Osteocyte (in vitro differentiated cells): ENCODE measurements at regions not wholly inside any gene's neighbourhood (a gene's known extent, or its start where the extent isn't known, plus 50 kb on each side); places are given as distances from the start of the nearest gene placed in this dataset.

Source experiments
- DNase-seq: peaks from one replicate; pipeline ENCODE4 v3.0.0; 2021; ENCODE audit warnings: mixed read lengths; ENCODE audit not compliant: unreplicated experiment; ENCODE audit errors: extremely low spot score
- H3K27ac Mint-ChIP-seq: one replicate; pipeline ENCODE4 v1.8.0; 2021; ENCODE audit warnings: mild to moderate bottlenecking, mixed read lengths; ENCODE audit not compliant: unreplicated experiment
- H3K27me3 Mint-ChIP-seq: one replicate; pipeline ENCODE4 v1.8.0; 2021; ENCODE audit warnings: mixed read lengths; ENCODE audit not compliant: unreplicated experiment
- H3K36me3 Mint-ChIP-seq: one replicate; pipeline ENCODE4 v1.8.0; 2021; ENCODE audit warnings: mixed read lengths; ENCODE audit not compliant: unreplicated experiment
- H3K4me1 Mint-ChIP-seq: one replicate; pipeline ENCODE4 v1.8.0; 2021; ENCODE audit warnings: mixed read lengths; ENCODE audit not compliant: unreplicated experiment
- H3K4me3 Mint-ChIP-seq: one replicate; pipeline ENCODE4 v1.8.0; 2021; ENCODE audit warnings: mild to moderate bottlenecking, moderate library complexity, mixed read lengths; ENCODE audit not compliant: unreplicated experiment
- H3K9me3 Mint-ChIP-seq: one replicate; pipeline ENCODE4 v1.8.0; 2021; ENCODE audit warnings: mixed read lengths; ENCODE audit not compliant: unreplicated experiment
- TF ChIP-seq, protein P1 (sequence below): fragments of 200-600 bp; sonication (generic); IDR thresholded peaks from 2 replicates; pipeline ENCODE4 v1.5.0; 2021; ENCODE audit warnings: antibody characterized with exemption, mild to moderate bottlenecking, moderate library complexity

DNA sequence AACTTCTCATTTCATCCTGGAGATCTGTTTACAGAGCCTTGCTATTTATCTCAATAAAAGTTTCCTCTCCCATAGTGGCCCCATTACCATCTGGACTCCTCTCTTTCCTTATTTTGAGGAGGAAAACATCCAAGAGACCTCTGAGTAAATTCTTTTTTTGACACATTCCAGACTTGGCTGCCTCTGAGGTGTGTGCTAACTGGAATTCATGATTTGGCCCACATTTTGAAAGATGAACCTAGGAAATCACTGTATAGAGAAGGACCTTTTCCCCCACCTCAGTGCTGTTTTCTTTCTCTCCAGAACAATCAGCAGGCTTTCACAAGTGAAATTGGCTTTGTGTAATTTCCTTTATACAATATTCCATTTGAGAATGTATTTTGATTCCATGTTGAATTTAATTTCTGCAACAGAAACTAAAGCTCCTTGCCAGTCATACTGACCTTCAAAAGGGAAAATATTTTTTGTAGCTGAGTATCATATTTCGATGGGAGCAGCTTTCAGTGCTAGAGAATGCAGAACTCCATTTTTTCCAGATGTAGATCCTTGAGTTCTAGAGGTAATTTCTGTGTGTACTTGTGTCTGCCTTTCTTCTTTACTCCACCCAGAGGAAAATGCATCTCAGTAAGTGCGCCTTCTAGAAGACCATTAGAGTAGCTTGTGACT lies 244.9 kb upstream of the RGS6 start:
- TF ChIP-seq, protein P1, sequence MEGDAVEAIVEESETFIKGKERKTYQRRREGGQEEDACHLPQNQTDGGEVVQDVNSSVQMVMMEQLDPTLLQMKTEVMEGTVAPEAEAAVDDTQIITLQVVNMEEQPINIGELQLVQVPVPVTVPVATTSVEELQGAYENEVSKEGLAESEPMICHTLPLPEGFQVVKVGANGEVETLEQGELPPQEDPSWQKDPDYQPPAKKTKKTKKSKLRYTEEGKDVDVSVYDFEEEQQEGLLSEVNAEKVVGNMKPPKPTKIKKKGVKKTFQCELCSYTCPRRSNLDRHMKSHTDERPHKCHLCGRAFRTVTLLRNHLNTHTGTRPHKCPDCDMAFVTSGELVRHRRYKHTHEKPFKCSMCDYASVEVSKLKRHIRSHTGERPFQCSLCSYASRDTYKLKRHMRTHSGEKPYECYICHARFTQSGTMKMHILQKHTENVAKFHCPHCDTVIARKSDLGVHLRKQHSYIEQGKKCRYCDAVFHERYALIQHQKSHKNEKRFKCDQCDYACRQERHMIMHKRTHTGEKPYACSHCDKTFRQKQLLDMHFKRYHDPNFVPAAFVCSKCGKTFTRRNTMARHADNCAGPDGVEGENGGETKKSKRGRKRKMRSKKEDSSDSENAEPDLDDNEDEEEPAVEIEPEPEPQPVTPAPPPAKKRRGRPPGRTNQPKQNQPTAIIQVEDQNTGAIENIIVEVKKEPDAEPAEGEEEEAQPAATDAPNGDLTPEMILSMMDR = no peak
- Mint-ChIP-seq H3K36me3 (peaks cover 33% of the 10 kb centered on the region), H3K4me1 (peaks cover 38% of the 10 kb centered on the region)

DNA sequence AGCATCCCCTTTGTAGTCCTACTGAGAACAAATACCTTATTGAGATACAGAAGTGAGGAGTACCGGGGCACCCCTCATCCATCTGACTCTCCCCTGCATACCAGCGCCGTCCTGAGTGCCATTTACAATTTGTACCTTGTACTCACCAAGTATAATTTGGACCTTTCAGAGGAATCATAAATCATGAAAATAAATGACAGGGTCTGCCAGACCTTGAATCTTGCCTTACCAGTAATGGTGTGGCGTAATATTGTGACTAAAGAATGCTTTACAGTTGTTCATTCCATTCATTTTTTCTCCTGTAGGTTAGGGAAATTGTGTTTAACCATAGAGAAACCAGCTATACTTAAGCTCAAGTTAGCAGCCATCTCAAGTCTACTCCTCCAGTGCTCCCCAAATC lies 243.7 kb upstream of the RGS6 start:
- H3K27ac Mint-ChIP-seq = peak overlapping the region; percentile 34
- no peak for DNase-seq
- H3K4me3 Mint-ChIP-seq = no peak overlapping the region
- peaks cover 44% of the 10 kb centered on the region for H3K4me1 Mint-ChIP-seq
- H3K27me3 Mint-ChIP-seq = no peaks in the 10 kb centered on the region
- H3K9me3 Mint-ChIP-seq = peaks cover 5% of the 10 kb centered on the region
- TF ChIP-seq, protein P1 = no peak
- H3K36me3 Mint-ChIP-seq = peaks cover 28% of the 10 kb centered on the region

More for the DNA sequence above, 244.9 kb upstream of the RGS6 start:
- Mint-ChIP-seq H3K4me3 (no peak overlapping the region), H3K9me3 (peaks cover 5% of the 10 kb centered on the region), H3K27ac (peak overlapping the region; percentile 79), H3K27me3 (no peaks in the 10 kb centered on the region)
- no peak for DNase-seq

DNA sequence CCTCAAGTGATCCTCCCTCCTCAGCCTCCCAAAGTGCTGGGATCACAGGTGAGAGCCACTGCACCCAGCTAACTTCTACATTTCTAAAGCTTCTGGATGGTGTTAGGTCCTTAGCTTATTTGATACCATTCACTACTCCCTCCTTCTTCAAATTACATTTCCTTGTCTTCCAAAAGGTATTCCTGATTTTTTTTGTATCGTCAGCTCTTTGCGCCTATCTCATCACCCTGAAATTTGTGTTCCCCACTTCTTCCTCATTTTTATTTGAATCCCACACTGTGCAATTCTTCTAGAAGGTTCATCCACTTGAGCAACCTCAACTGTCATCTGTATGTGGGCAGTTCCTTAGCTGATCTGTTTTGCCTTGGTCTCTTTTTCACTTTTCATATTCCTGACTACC lies 241.8 kb upstream of the RGS6 start:
- Mint-ChIP-seq H3K4me3 (no peak overlapping the region), H3K27me3 (no peaks in the 10 kb centered on the region), H3K36me3 (peaks cover 20% of the 10 kb centered on the region), H3K4me1 (peaks cover 59% of the 10 kb centered on the region), H3K27ac (no peak overlapping the region), H3K9me3 (peaks cover 5% of the 10 kb centered on the region)
- TF ChIP-seq, protein P1 = no peak
- DNase-seq = no peak

DNA sequence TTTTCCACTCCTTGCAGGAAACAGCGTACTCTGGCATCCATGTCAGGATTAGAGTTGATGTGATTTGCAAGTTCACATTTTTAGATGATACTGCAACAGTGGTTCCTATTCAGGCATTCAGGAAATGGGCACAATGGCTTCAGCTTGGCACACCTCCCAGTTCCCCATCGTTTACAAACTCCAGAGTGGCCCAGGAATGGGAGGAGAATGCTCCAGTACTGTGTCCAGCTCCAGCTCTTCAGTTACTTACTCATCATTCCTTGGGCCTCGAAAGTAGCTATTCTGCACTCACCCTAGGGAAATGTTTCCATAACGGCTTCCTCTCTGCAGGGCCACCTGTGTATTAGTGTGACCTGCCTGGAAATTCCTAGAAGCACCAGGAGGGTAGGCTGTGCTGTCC lies 239.7 kb upstream of the RGS6 start:
- no peak for DNase-seq

DNA sequence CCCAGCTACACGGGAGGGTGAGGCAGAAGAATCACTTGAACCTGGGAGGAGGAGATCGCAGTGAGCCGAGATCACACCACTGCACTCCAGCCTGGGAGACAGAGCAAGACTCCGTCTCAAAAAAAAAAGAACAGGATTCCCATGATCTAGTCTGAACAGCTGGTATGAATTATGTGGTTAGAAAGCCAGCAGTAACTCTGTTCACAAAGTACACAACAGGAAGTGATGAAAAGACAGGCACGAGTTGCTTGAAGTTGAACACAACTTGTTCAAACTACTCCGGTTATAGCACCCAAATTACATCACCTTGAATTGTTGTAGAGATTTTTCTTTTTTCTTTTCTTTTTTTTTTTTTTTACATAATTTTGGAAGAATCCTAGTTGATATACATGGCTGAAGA lies 238.8 kb upstream of the RGS6 start:
- Mint-ChIP-seq H3K36me3 (peaks cover 20% of the 10 kb centered on the region), H3K9me3 (peaks cover 5% of the 10 kb centered on the region), H3K4me1 (peaks cover 42% of the 10 kb centered on the region), H3K27ac (peak overlapping the region; percentile 85), H3K4me3 (no peak overlapping the region), H3K27me3 (no peaks in the 10 kb centered on the region)
- TF ChIP-seq, protein P1 = no peak
- DNase-seq = no peak

More for the DNA sequence above, 239.7 kb upstream of the RGS6 start:
- H3K4me1 Mint-ChIP-seq = peaks cover 51% of the 10 kb centered on the region
- H3K9me3 Mint-ChIP-seq = peaks cover 5% of the 10 kb centered on the region
- no peak overlapping the region for H3K27ac Mint-ChIP-seq
- H3K4me3 Mint-ChIP-seq = no peak overlapping the region
- TF ChIP-seq, protein P1 = no peak
- H3K27me3 Mint-ChIP-seq = no peaks in the 10 kb centered on the region
- H3K36me3 Mint-ChIP-seq = peaks cover 20% of the 10 kb centered on the region
